ENCODE measurements at regions not wholly inside any gene's neighbourhood (a gene's known extent, or its start where the extent isn't known, plus 50 kb on each side); places are given as distances from the start of the nearest gene placed in this dataset.

DNA sequence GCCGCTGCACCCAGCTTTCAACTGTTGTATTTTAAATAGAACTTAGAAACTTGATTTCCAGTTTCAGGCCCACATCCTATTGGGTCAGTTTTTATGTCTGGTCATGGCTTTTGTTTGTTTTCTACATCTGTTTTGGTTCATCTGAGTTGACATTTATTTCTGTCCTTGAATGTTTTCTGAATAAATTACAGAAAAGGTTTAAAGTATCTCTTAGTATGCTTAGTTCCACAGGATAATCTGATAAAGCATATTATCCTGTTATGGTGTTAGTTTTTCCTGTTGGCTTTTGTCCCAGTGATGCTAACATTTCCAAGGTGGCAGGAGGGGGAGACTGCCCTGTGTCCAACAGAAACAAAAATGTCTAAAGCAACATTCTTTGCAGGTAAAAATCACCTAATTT lies 733.2 kb downstream of the INHBA start:
- H3K9me3 ChIP-seq, result no peaks in the 10 kb centered on the region
- no peak overlapping the region for H3K27ac ChIP-seq
- DNase-seq, result no peak
- intact Hi-C loops (cut with DNase I; ENCODE audit: low total_unique reads), result no loop called here
- no peaks in the 10 kb centered on the region for H3K36me3 ChIP-seq
- H3K4me3 ChIP-seq, result no peak overlapping the region
- TF ChIP-seq POLR2A (IDR thresholded peaks at IDR 0.05) (no peak), EP300 (IDR thresholded peaks at IDR 0.05) (no peak), POLR2AphosphoS5 (IDR thresholded peaks at IDR 0.05) (no peak)
- TF ChIP-seq, protein P1, sequence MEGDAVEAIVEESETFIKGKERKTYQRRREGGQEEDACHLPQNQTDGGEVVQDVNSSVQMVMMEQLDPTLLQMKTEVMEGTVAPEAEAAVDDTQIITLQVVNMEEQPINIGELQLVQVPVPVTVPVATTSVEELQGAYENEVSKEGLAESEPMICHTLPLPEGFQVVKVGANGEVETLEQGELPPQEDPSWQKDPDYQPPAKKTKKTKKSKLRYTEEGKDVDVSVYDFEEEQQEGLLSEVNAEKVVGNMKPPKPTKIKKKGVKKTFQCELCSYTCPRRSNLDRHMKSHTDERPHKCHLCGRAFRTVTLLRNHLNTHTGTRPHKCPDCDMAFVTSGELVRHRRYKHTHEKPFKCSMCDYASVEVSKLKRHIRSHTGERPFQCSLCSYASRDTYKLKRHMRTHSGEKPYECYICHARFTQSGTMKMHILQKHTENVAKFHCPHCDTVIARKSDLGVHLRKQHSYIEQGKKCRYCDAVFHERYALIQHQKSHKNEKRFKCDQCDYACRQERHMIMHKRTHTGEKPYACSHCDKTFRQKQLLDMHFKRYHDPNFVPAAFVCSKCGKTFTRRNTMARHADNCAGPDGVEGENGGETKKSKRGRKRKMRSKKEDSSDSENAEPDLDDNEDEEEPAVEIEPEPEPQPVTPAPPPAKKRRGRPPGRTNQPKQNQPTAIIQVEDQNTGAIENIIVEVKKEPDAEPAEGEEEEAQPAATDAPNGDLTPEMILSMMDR (IDR thresholded peaks at IDR 0.05), result no peak
- H3K27me3 ChIP-seq, result no peaks in the 10 kb centered on the region
- no peaks in the 10 kb centered on the region for H3K4me1 ChIP-seq
- 67 to 77% (median 71%) methylated on average over 1 of the region's 1 CpG for WGBS, 5 donors

GRCh38 chr7:40966693-40967092 lies 736.2 kb downstream of the INHBA start:
- TF ChIP-seq POLR2AphosphoS5 (IDR thresholded peaks at IDR 0.05), result no peak
- TF ChIP-seq, protein P1 (IDR thresholded peaks at IDR 0.05), result no peak
- no peak overlapping the region for H3K4me3 ChIP-seq
- no peaks in the 10 kb centered on the region for H3K36me3 ChIP-seq
- H3K9me3 ChIP-seq, result peaks cover 0 to 3% (median 0%) of the 10 kb centered on the region in 4 donors
- H3K27ac ChIP-seq, result no peak overlapping the region
- intact Hi-C loops (cut with DNase I; ENCODE audit: low total_unique reads), result no loop called here
- DNase-seq, result no peak
- H3K27me3 ChIP-seq, result no peaks in the 10 kb centered on the region
- H3K4me1 ChIP-seq, result no peaks in the 10 kb centered on the region
- 84 to 95% (median 87%) methylated on average over 2 of the region's 2 CpGs for WGBS, 5 donors

GRCh38 chr7:40965774-40966173 lies 737.1 kb downstream of the INHBA start:
- intact Hi-C loops (cut with DNase I; ENCODE audit: low total_unique reads), result no loop called here
- 64 to 87% (median 76%) methylated on average over 1 of the region's 1 CpG for WGBS, 5 donors
- Histone ChIP-seq H3K27me3 (no peaks in the 10 kb centered on the region), H3K4me1 (no peaks in the 10 kb centered on the region), H3K27ac (no peak overlapping the region), H3K9me3 (peaks cover 0 to 3% (median 0%) of the 10 kb centered on the region in 4 donors), H3K4me3 (no peak overlapping the region), H3K36me3 (no peaks in the 10 kb centered on the region)
- DNase-seq, result no peak
- TF ChIP-seq POLR2A (IDR thresholded peaks at IDR 0.05) (no peak), POLR2AphosphoS5 (IDR thresholded peaks at IDR 0.05) (no peak), EP300 (IDR thresholded peaks at IDR 0.05) (no peak)
- TF ChIP-seq, protein P1 (IDR thresholded peaks at IDR 0.05), result no peak

- Histone ChIP-seq H3K36me3 (no peaks in the 10 kb centered on the region), H3K4me3 (no peak overlapping the region), H3K27me3 (no peaks in the 10 kb centered on the region), H3K27ac (no peak overlapping the region), H3K4me1 (no peaks in the 10 kb centered on the region), H3K9me3 (peaks cover 0 to 3% (median 0%) of the 10 kb centered on the region in 4 donors)
- WGBS, 5 donors, result 33 to 93% (median 46%) methylated on average over 1 of the region's 1 CpG
- no peak for DNase-seq
- TF ChIP-seq POLR2A (IDR thresholded peaks at IDR 0.05) (no peak), POLR2AphosphoS5 (IDR thresholded peaks at IDR 0.05) (no peak), EP300 (IDR thresholded peaks at IDR 0.05) (no peak)
- TF ChIP-seq, protein P1 (IDR thresholded peaks at IDR 0.05), result no peak
- intact Hi-C loops (cut with DNase I; ENCODE audit: low total_unique reads), result no loop called here
Observed at GRCh38 chr7:40965016-40965415, 737.9 kb downstream of the INHBA start.

Data from stomach (tissue), 8 donors.